ENCODE measurements at regions not wholly inside any gene's neighbourhood (a gene's known extent, or its start where the extent isn't known, plus 50 kb on each side); places are given as distances from the start of the nearest gene placed in this dataset.
"Not testable (repeated sequence)": the region's sequence is repeated elsewhere in the genome, so short reads cannot be mapped to it uniquely, and the experiment has no call there.

DNA sequence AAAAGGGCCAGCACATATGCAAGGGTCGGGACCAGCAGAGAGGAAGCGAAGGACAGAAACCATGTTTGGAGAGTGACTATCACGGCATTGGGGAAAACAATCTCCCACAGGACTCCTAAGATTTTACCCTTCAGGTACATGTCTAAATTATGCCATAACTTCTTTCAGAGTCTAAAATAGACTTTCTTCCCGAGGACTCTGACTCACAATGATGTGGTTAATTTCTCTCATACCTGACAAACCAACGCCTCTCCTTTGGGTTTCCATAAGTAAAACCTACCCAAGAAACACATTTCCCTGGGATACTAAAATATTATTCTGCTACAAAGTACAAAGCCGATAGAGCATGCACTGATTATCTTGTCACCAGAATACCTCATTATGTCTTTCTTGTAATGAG is 127.8 kb upstream of the NETO1 start:
- no peak for DNase-seq (ENCODE audit: low read depth in 3 of 3)

- no peak for DNase-seq (ENCODE audit: low read depth in 3 of 3)
Observed at GRCh38 chr18:72993250-72993649, 125.5 kb upstream of the NETO1 start.

DNA sequence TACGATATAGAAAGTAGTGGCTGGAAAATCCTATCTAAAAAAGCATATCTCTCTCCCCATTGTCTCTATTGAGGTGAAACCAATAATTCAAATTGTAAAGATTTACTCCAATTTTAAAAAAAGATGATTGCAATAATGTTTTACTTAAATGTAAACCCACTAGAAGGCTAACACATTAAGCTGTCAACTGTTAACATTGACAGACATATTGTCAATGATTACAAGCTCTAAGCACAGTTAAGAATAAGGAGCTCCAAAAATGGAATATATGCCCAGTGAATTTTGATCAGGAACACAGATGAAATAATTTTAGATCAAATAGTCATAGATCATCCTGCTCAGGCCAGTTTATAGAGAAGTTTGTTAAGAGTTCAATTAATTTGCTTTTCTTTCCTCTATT is 123.6 kb upstream of the NETO1 start:
- no peak for DNase-seq (ENCODE audit: low read depth in 3 of 3)

- not testable (repeated sequence) for DNase-seq (ENCODE audit: low read depth in 3 of 3)
Observed at GRCh38 chr18:72987570-72987969, 119.8 kb upstream of the NETO1 start.

DNA sequence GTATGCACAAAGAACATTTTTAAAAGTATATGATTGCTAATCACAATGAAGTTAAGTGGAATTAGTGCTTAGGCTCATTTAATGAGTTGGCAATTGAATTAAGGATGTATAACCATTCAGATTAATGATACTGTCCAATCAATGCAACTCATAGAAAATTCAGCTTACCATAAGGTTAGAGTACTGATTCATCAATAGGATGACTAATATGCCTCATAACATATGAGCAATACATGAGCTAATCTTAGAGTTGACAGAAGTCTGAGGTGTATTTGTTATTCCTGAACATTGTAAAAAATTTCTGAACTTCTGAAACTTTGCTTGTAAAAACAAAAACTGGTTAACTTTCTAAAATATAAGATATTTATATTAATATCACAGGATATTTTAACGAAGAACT is 118.3 kb upstream of the NETO1 start:
- no peak for DNase-seq (ENCODE audit: low read depth in 3 of 3)

- DNase-seq (ENCODE audit: low read depth in 3 of 3), result no peak
Observed at GRCh38 chr18:72985686-72986085, 117.9 kb upstream of the NETO1 start.

- DNase-seq (ENCODE audit: low read depth in 3 of 3), result no peak
Observed at GRCh38 chr18:72984290-72984689, 116.5 kb upstream of the NETO1 start.

GRCh38 chr18:72973841-72974240 is 106.1 kb upstream of the NETO1 start:
- no peak for DNase-seq (ENCODE audit: low read depth in 3 of 3)

GRCh38 chr18:72965616-72966015 is 97.8 kb upstream of the NETO1 start:
- DNase-seq (ENCODE audit: low read depth in 3 of 3), result no peak

GRCh38 chr18:72958195-72958594 is 90.4 kb upstream of the NETO1 start:
- DNase-seq (ENCODE audit: low read depth in 3 of 3), result not testable (repeated sequence)

DNA sequence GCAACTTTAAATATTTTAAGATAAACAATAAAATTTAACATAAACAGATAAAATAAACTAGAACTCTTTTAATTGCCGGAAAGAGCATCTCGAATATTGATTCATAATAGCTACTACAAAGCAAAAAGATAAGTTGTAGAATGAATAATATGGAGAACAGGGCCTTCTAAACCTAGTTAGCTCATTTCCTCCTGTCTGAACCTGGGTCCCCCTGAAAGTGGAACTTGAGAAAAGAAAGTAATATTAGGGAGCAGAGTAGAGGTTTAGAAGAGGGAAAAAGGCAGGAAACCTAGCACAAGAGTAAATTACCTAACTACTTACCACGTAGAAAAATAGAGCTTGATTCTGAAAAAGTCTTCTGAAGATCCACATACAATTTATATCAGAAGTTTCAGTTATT is 80.7 kb upstream of the NETO1 start:
- DNase-seq (ENCODE audit: low read depth in 3 of 3), result no peak

DNA sequence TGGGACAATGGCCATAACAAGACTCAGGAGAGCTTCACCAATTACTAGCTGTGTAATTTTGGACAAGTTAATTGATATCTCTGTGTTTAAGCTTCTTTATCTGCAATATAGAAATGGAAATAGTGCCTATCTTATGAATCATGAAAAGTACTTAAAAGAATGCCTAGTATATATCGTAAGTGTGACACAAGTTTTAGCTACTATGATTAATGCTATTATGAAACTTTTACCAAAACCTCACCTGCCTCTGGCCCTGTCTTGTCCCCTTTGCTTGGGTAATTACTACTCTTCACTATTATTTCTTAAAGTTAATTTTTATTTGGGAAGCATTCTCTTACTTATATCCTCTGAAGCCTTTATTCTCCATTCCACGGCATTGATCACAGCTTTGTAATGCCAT is 75.0 kb upstream of the NETO1 start:
- DNase-seq (ENCODE audit: low read depth in 3 of 3), result no peak

GRCh38 chr18:72940986-72941385 is 73.2 kb upstream of the NETO1 start:
- DNase-seq (ENCODE audit: low read depth in 3 of 3), result no peak

- DNase-seq (ENCODE audit: low read depth in 3 of 3), result no peak
Observed at GRCh38 chr18:72940509-72940908, 72.7 kb upstream of the NETO1 start.

DNA sequence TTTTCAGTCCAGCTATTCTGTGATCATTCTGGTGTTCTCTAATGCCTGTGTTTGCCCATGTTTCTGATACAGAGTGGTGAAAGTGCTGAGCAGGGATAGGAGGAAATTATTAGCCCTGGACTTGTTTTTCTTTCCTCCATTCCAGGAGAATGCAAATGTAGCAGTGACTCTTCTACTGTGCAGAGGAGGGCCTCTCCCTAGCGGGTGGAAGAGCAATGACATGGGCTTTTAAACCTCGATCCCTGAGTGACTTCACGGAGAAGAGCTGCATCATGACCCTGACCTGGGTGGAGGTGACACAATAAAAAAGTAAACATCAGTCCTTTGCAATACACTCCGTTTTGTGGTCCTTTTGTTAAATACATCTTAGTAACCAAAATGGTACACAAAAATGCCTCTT is 68.0 kb upstream of the NETO1 start:
- DNase-seq (ENCODE audit: low read depth in 3 of 3), result no peak

DNA sequence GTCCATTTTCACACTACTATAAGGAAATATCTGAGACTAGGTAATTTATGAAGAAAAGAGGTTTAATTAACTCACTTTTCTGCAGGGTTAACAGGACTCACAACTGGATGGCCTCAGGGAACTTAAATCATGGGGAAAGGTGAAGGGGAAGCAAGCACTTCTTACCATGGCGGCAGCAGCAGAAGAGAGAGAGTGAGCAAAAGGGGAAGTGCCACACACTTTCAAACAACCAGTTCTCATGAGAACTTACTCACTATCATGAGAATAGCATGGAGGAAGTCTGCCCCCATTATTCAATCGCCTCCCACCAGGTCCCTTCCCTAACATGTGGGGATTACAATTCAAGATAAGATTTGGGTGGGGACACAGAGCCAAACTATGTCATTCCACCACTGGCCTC is 55.1 kb upstream of the NETO1 start:
- no peak for DNase-seq (ENCODE audit: low read depth in 3 of 3)

All from stimulated activated CD4-positive, alpha-beta T cell treated with anti-CD3 and anti-CD28 coated beads, TNF-alpha, amount 100 ng/mL, for 48 hours (primary cell).